ENCODE measurements at regions not wholly inside any gene's neighbourhood (a gene's known extent, or its start where the extent isn't known, plus 50 kb on each side); places are given as distances from the start of the nearest gene placed in this dataset.

DNA sequence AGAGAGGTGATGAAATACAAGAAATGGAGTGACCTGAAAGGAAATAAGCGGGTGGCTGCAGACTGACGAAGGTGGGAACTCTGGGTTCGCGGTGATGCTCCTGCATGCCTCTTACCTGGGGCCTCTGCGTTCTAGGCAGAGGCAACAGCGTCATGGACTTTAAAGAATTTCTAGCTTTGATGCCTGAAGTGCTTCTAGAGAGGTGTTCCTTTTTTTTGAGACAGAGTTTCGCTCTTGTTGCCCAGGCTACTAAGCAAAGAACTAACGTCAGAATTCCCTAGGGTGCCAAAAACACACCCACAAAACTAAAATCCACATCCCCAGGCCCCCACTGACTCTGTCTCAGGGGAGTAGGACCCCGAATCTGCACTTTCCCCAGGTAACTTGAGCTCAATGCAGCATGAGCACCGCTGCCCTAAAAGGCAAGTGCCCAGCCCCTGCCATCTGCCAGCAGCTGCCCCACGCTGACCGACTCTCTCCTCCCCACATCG lies 110.5 kb upstream of the ID2 start:
- no peak for DNase-seq

GRCh38 chr2:8571792-8572499 lies 109.9 kb upstream of the ID2 start:
- no peak for DNase-seq

DNA sequence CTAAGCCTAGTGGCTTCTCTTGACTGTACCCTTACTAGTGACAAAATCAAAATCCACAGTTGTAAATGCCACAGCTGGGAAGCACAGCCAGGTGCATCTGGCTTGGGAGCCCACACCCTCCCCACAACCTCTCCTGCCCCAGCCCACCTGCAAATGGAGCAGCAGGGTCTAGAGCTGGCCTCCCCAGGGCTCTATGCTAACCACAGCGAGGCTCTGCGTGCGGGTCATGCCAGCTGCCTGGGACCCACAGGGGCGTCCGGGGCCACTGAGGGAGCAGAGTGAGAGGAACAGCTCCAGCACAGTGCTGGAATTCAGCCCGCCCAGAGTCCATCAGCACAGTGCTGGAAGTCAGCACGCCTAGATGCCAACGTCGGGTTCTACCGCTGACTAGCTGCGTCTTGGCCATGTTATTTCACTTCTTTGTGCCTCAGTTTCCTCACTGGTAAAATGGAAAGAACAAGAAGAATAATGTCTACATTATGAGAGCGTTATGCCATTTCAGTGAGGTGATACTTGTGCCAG lies 109.1 kb upstream of the ID2 start:
- no peak for DNase-seq

DNA sequence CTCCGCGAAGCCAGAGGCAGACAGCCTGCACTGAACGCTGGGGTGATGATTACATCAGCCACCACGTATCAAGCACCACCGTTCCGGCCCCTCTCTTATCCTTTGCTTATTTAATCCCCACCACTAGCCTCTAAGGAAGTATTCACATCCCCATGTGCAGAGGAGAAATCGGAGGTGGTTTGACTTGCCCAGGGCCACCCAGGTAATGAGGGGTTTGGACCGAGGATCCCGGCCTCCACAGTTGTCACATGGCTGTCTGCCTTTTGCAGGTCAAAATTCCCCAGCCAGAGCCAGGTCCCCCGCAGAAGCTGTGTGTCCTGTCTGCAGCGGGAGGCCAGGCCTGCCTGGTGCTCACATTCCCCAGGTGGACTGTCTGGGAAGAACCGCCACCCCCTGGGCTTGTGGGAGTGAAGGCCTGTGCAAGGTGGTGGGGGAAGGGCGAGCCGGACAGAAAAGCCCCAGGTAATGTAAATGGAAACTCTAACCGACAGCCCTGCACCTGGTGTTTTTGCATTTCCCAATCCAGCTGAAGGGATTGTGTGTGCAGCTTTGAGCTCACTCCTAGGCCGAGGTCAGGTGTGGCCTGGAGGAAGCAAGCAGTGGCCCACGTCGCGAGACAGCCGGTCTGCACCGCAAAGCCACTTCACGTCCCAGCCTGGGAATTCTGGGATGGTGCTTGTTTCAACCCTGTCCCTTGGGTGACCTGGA lies 108.5 kb upstream of the ID2 start:
- DNase-seq = no peak

- DNase-seq = no peak
These were observed 108.0 kb upstream of the ID2 start for GRCh38 chr2:8573942-8574195.

DNA sequence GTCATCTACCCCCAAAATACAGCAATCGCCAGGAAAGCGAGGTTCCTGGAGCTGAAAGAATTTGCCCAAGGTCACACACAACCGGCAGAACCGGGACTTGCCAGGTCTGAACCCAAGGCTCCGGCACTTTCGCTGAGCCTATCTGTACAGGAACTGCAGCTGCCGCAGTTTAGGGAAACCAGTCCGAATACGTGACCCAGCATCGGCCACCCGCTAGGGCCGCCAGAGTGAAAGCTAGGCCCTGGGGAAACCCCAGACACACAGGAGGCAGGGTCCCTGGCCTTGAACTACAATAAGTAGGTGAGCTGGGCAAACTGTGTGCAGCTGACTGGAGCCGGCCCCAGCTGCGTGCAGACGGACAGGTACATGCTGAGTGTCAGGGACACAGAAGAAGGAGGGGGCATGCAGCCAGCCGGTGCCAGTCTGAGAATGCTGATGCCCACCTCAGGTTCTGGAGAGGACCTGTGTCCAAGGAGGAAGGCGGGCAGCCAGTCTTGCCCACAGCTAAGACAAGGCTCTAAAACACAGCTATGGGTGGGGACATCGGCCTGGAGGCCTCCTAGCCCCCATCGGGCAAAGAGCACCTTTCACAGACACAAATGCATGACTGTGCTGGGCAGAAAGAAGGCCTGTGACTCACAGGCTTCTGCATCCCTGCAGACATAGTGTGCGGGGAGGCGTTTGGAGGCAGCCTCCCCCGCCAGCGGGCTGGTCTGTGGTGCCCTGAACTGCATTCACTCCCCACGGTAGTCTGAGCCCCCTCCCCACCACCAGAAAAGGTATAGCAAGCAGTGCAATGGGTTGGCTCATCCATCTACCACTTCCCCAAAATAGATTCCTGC lies 107.4 kb upstream of the ID2 start:
- no peak for DNase-seq

GRCh38 chr2:8575038-8575833 lies 106.6 kb upstream of the ID2 start:
- no peak for DNase-seq

GRCh38 chr2:8575834-8576423 lies 105.9 kb upstream of the ID2 start:
- DNase-seq = no peak

DNA sequence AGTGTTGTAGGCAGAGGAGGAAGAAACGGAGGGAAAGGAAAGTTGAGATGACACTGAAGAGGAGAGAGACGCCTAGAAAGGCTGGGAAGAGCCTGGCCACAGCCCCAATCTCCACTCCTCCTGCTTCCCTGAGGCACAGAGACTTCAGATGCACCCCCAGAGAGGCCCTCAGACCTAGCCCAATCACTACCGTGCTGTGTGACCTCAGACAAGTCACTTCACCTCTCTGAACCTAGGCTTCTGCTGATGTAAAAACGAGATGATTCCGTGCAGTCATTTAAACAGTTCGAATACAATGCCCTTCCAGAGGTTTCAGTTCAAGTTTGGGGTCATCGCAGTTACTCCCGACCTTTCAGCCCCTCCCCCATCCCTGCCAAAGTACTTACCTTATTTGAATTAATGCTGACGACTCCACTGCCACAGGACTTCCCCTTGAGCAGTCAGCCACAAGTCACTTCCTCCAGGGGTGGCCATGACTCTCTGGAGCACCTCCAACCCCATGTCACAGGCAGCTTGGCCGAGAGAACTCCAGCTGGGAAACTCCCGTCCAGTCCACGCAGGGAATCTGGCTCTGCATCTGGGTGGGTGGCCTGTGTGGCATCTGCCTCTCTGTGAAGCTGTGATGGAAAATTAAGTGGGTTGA lies 105.2 kb upstream of the ID2 start:
- no peak for DNase-seq

- no peak for DNase-seq
These were observed 104.3 kb upstream of the ID2 start for GRCh38 chr2:8577573-8577972.

- DNase-seq = no peak
These were observed 103.3 kb upstream of the ID2 start for GRCh38 chr2:8578335-8579244.

DNA sequence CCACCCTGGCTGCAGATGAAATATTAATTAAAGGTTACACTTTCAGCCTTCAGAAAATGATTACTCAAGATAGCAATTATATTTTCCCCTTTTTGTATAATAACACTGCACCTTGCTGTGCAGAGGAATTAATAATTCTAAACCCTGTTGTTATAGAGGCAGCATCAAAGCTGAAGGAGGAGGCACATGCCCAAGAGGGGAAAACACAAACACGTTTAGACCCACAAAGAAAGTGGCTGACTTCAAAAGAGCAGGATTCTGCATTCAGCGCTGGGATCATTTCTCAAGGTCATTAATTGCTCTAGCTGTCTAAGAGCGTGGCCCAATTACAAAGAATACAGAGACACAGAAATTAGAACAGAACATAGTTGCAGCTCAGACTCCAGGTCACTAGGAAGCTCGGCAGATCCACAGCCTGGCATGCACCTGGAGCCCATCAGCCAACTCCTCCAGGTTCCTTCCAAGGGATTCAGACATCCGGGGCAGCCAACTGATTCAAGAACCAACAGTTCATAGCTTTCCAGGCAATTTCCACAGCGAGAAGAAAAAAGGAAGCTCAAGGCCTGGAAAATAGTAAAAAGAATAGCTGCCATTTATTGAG lies 102.3 kb upstream of the ID2 start:
- DNase-seq = no peak

- DNase-seq = no peak
These were observed 101.3 kb upstream of the ID2 start for GRCh38 chr2:8580316-8581233.

GRCh38 chr2:8581234-8581561 lies 100.7 kb upstream of the ID2 start:
- no peak for DNase-seq

DNA sequence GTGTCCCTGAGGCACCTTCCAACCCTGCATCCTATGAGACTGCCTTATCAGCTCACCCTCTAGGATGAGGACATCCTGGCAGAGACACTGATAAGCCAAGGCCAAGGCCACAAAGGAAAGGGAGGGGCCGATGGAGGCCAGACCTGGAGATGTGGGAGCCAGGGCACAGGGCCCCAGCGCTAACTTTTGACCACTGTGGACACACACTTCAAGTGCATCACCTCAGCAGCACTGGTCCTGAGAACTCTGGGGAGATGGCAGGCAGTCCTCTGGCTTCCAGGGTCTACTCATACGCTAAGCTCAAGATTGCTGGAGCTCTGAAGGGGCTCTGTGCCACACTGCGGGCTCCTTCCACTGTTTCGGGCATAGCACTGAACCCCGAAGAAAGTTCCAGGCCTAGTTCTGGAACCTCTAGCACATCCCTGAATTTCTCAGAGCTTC lies 100.2 kb upstream of the ID2 start:
- DNase-seq = no peak

GRCh38 chr2:8582191-8582590 lies 99.7 kb upstream of the ID2 start:
- no peak for DNase-seq

DNA sequence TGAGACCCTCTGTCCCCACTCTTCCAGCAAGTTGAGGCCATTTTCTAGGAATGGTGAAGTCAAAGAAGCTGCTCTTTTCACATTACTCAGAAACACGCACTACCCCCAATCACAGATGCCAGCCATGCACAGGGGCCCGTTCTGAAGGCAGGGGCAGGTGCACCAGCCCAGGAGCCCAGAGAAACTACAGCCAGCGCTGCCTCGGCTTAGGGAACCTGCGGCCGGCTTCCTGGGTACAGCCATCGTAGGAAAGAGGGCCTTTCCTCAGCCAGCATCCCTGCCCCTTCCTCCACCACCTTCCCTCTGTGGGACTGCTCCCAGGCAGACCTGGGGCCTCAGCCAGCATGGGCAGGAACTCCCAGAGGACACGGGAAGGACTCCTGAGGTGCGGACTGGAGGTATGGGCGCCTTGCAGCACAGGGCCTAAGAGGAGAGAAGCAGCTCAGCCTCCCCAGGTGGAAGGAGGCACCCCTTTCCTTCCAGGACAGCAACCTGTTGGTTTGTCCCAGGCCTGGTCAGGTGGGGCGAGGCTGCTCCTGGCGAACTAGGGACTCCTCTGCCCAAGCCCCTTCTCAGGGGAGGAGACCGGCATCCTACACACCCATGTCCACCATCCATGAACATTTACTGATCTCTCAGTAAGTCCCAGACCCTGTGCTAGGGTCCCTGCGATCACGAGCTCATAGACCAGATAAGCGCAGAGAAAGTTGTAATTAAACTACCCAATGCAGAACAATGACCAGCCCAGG lies 99.0 kb upstream of the ID2 start:
- DNase-seq = no peak
